ENCODE measurements at regions not wholly inside any gene's neighbourhood (a gene's known extent, or its start where the extent isn't known, plus 50 kb on each side); places are given as distances from the start of the nearest gene placed in this dataset.

DNA sequence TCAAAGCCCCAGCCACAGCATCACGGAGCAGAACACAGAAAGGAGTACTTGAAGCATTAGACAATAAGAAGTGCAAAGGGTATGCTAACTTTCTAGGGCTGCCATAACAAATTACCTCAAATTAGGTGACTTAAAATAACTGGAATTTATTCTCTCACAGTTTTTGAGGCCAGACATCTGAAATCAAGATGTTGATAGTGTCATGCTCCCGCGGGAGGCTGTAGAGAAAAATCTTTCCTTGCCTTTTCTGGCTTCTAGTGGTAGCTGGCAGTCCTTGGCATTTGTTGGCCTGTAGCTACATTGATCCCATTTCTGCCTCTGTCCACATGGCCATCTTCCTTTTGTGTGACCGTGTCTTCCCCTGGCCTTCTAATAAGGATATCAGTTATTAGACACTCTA is 51.9 kb upstream of the SPDL1 start:
- DNase-seq = no peak
- no peaks in the 10 kb centered on the region for H3K36me3 ChIP-seq
- H3K4me3 ChIP-seq = no peak overlapping the region
- TF ChIP-seq POLR2A (IDR thresholded peaks at IDR 0.05) (no peak), POLR2AphosphoS5 (IDR thresholded peaks at IDR 0.05) (no peak), EP300 (IDR thresholded peaks at IDR 0.05) (no peak)
- TF ChIP-seq, protein P1, sequence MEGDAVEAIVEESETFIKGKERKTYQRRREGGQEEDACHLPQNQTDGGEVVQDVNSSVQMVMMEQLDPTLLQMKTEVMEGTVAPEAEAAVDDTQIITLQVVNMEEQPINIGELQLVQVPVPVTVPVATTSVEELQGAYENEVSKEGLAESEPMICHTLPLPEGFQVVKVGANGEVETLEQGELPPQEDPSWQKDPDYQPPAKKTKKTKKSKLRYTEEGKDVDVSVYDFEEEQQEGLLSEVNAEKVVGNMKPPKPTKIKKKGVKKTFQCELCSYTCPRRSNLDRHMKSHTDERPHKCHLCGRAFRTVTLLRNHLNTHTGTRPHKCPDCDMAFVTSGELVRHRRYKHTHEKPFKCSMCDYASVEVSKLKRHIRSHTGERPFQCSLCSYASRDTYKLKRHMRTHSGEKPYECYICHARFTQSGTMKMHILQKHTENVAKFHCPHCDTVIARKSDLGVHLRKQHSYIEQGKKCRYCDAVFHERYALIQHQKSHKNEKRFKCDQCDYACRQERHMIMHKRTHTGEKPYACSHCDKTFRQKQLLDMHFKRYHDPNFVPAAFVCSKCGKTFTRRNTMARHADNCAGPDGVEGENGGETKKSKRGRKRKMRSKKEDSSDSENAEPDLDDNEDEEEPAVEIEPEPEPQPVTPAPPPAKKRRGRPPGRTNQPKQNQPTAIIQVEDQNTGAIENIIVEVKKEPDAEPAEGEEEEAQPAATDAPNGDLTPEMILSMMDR (IDR thresholded peaks at IDR 0.05) = no peak
- no peak overlapping the region for H3K27ac ChIP-seq
- 81 to 92% (median 87%) methylated on average over 4 of the region's 4 CpGs for WGBS, 5 donors
- H3K9me3 ChIP-seq = no peaks in the 10 kb centered on the region
- no peaks in the 10 kb centered on the region for H3K27me3 ChIP-seq
- H3K4me1 ChIP-seq = no peaks in the 10 kb centered on the region
- intact Hi-C loops (cut with DNase I; ENCODE audit: low total_unique reads) = no loop called here

DNA sequence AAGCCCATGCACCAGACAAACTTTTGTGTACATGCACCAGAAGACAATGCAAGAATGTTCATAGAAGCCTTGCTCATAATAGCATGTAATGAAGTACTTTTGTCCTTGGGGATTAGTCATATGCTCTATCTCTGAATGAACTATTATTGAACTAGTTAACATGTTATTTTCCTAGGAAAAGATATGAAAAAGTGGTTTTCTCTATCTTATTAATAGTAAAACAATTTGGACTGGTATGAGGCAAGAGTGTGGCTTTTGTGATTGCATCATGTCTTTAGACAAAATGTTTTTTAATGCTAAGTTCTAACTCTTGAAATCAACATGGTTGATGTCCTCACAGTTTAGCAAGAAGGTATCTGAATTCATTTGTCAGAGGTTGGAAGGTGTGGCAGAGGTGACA is 55.7 kb upstream of the SPDL1 start:
- Histone ChIP-seq H3K27ac (no peak overlapping the region), H3K4me1 (no peaks in the 10 kb centered on the region), H3K27me3 (peaks cover 0 to 7% (median 0%) of the 10 kb centered on the region in 3 donors), H3K4me3 (no peak overlapping the region), H3K9me3 (no peaks in the 10 kb centered on the region), H3K36me3 (no peaks in the 10 kb centered on the region)
- DNase-seq = no peak
- intact Hi-C loops (cut with DNase I; ENCODE audit: low total_unique reads) = no loop called here
- TF ChIP-seq POLR2A (IDR thresholded peaks at IDR 0.05) = no peak
- no peak for TF ChIP-seq EP300 (IDR thresholded peaks at IDR 0.05)
- TF ChIP-seq, protein P1 (IDR thresholded peaks at IDR 0.05) = no peak
- TF ChIP-seq POLR2AphosphoS5 (IDR thresholded peaks at IDR 0.05) = no peak

- DNase-seq = no peak
- intact Hi-C loops (cut with DNase I; ENCODE audit: low total_unique reads) = no loop called here
- 42 to 70% (median 66%) methylated on average over 2 of the region's 2 CpGs for WGBS, 5 donors
- Histone ChIP-seq H3K27me3 (peaks cover 0 to 7% (median 0%) of the 10 kb centered on the region in 3 donors), H3K4me3 (no peak overlapping the region), H3K4me1 (peaks cover 0 to under 1% (median 0%) of the 10 kb centered on the region in 4 donors), H3K27ac (no peak overlapping the region), H3K9me3 (no peaks in the 10 kb centered on the region), H3K36me3 (no peaks in the 10 kb centered on the region)
- TF ChIP-seq POLR2A (IDR thresholded peaks at IDR 0.05) (no peak), POLR2AphosphoS5 (IDR thresholded peaks at IDR 0.05) (no peak), EP300 (IDR thresholded peaks at IDR 0.05) (no peak)
- TF ChIP-seq, protein P1 (IDR thresholded peaks at IDR 0.05) = no peak
Observed at GRCh38 chr5:169527066-169527465, 56.5 kb upstream of the SPDL1 start.

- no peak for DNase-seq
- Histone ChIP-seq H3K4me3 (no peak overlapping the region), H3K36me3 (no peaks in the 10 kb centered on the region), H3K4me1 (peaks cover 0 to 10% (median 0%) of the 10 kb centered on the region in 4 donors), H3K27ac (no peak overlapping the region), H3K27me3 (peaks cover 0 to 7% (median 0%) of the 10 kb centered on the region in 3 donors), H3K9me3 (peaks cover 0 to 6% (median 5%) of the 10 kb centered on the region in 4 donors)
- 90 to 95% (median 92%) methylated on average over 3 of the region's 3 CpGs for WGBS, 5 donors
- intact Hi-C loops (cut with DNase I; ENCODE audit: low total_unique reads) = no loop called here
- TF ChIP-seq, protein P1 (IDR thresholded peaks at IDR 0.05) = no peak
Observed at GRCh38 chr5:169522851-169523250, 60.7 kb upstream of the SPDL1 start.

Measured in stomach (tissue), 8 donors.